ENCODE measurements at regions not wholly inside any gene's neighbourhood (a gene's known extent, or its start where the extent isn't known, plus 50 kb on each side); places are given as distances from the start of the nearest gene placed in this dataset.
"Not testable (repeated sequence)": the region's sequence is repeated elsewhere in the genome, so short reads cannot be mapped to it uniquely, and the experiment has no call there.

DNA sequence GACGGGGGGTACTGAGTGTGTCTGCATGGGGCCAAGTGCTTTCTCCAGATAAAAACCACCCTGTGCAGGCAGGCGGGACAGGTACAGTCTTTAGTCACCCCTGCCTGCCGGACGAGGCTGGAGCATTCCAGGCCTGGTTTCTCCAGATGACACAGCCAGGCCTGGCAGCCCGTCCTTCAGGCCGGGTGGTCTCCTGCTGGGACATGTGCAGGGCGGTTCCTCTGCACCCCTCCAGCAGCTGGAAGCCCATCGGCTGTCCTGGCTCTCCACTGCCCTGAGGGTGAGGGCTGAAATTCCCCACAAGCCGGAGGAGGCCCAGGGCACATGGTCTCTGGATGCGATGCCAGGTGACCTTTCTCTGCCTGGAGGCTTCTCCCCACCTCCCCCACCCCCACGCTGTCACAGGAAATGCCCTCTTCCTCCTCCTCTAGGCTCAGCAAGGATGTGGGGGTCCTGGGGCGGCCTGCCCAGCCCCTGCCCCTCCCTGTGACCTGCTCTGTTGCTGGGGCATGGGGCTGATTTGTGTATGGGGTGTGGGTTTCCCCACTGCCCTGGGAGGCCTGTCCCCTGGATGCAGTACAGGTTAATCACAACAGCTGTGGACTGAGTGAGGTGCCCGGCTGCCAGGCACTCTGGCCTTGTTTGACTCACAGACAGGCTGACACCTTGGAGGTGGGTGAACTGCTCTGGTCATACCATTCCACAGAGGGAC lies 110.7 kb upstream of the LRPAP1 start:
- no peak overlapping the region for H3K27ac Mint-ChIP-seq
- no peaks in the 10 kb centered on the region for H3K4me1 Mint-ChIP-seq
- DNase-seq: no peak
- H3K9me3 Mint-ChIP-seq: no peaks in the 10 kb centered on the region
- H3K36me3 Mint-ChIP-seq: no peaks in the 10 kb centered on the region
- no peaks in the 10 kb centered on the region for H3K27me3 Mint-ChIP-seq
- no peak overlapping the region for H3K4me3 Mint-ChIP-seq

DNA sequence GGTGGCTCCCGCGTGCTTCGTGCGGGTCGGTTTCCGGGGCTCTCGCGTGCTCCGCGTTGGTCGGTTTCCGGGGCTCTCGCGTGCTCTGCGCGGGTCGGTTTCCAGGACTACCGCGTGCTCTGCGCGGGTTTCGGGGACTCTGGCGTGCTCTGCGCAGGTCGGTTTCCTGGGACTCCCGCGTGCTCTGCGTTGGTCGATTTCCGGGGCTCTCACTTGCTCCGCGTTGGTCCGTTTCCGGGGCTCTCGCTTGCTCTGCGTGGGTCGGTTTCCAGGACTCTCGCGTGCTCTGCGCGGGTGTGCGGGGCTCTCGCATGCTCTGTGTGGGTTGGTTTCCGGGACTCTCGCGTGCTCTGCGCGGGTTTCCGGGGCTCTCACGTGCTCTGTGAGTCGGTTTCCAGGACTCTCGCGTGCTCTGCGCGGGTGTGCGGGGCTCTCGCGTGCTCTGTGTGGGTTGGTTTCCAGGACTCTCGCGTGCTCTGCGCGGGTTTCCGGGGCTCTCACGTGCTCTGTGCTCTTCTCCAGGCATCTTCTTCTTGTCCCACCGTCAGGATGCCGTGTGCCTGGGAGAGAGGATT lies 109.9 kb upstream of the LRPAP1 start:
- no peak overlapping the region for H3K4me3 Mint-ChIP-seq
- no peaks in the 10 kb centered on the region for H3K36me3 Mint-ChIP-seq
- no peak for DNase-seq
- H3K4me1 Mint-ChIP-seq: no peaks in the 10 kb centered on the region
- H3K9me3 Mint-ChIP-seq: no peaks in the 10 kb centered on the region
- H3K27ac Mint-ChIP-seq: no peak overlapping the region
- no peaks in the 10 kb centered on the region for H3K27me3 Mint-ChIP-seq

- H3K9me3 Mint-ChIP-seq: no peaks in the 10 kb centered on the region
- no peaks in the 10 kb centered on the region for H3K4me1 Mint-ChIP-seq
- no peak overlapping the region for H3K4me3 Mint-ChIP-seq
- no peak overlapping the region for H3K27ac Mint-ChIP-seq
- H3K27me3 Mint-ChIP-seq: peaks cover 2% of the 10 kb centered on the region
- no peaks in the 10 kb centered on the region for H3K36me3 Mint-ChIP-seq
- no peak for DNase-seq
These were observed 109.3 kb upstream of the LRPAP1 start for GRCh38 chr4:3641501-3641900.

- H3K9me3 Mint-ChIP-seq: no peaks in the 10 kb centered on the region
- no peak for DNase-seq
- H3K27me3 Mint-ChIP-seq: peaks cover 3% of the 10 kb centered on the region
- no peak overlapping the region for H3K27ac Mint-ChIP-seq
- H3K4me1 Mint-ChIP-seq: no peaks in the 10 kb centered on the region
- H3K36me3 Mint-ChIP-seq: no peaks in the 10 kb centered on the region
- H3K4me3 Mint-ChIP-seq: no peak overlapping the region
These were observed 108.4 kb upstream of the LRPAP1 start for GRCh38 chr4:3640587-3640962.

DNA sequence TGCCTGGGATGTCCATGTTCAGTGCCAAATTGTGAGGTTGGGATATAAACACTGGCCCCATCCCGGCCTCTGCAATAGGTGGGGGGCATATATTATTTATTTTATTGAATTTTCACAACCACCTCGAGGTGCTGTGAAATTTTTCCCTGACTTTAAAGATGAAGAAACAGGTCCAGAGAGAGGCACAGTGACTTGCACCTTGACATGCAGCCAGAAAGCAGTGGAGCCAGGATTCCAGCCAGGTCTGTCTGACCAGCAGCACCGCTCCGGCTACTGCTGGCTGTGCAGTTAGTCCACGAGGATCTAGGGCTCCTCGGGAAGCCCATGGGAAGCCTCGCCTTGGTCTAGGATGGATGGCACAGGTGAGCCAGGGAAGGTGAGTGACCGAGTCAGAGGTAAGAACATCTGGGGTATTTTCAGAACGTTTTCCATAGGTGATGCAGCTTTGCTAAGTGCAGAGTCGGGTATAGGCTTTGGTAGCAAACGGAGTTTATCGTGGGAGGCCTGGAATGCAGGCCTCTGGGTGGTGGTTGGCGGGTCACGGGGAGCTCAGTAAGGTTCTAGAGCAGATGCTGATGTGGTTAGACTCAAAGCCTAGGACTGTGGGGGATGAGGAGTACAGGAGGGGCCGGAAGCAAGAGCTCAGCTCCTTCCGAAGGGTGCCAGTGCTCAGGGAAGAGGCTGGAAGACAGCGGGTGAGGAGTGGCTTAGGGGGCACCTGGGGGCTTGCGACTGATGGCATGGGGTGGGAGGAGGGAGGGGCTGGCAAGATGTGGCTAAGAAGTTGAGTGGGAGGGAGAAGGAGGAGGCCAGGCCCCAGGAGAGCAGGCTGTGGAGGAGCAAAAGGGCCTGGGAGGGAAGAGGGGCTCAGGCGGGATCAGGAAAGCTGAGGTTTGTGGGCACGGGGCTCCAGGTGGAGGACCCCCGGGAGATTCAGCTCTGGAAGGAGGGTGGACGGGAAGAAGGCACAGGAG lies 107.7 kb upstream of the LRPAP1 start:
- H3K27ac Mint-ChIP-seq: no peak overlapping the region

GRCh38 chr4:3638080-3638795 lies 106.0 kb upstream of the LRPAP1 start:
- no peaks in the 10 kb centered on the region for H3K4me1 Mint-ChIP-seq
- H3K27me3 Mint-ChIP-seq: peaks cover 3% of the 10 kb centered on the region
- no peaks in the 10 kb centered on the region for H3K36me3 Mint-ChIP-seq
- H3K9me3 Mint-ChIP-seq: no peaks in the 10 kb centered on the region
- no peak for DNase-seq
- no peak overlapping the region for H3K4me3 Mint-ChIP-seq
- no peak overlapping the region for H3K27ac Mint-ChIP-seq

More for the DNA sequence above, 107.7 kb upstream of the LRPAP1 start:
- Mint-ChIP-seq H3K4me3 (no peak overlapping the region), H3K4me1 (no peaks in the 10 kb centered on the region), H3K9me3 (no peaks in the 10 kb centered on the region), H3K36me3 (no peaks in the 10 kb centered on the region), H3K27me3 (peaks cover 3% of the 10 kb centered on the region)
- no peak for DNase-seq

DNA sequence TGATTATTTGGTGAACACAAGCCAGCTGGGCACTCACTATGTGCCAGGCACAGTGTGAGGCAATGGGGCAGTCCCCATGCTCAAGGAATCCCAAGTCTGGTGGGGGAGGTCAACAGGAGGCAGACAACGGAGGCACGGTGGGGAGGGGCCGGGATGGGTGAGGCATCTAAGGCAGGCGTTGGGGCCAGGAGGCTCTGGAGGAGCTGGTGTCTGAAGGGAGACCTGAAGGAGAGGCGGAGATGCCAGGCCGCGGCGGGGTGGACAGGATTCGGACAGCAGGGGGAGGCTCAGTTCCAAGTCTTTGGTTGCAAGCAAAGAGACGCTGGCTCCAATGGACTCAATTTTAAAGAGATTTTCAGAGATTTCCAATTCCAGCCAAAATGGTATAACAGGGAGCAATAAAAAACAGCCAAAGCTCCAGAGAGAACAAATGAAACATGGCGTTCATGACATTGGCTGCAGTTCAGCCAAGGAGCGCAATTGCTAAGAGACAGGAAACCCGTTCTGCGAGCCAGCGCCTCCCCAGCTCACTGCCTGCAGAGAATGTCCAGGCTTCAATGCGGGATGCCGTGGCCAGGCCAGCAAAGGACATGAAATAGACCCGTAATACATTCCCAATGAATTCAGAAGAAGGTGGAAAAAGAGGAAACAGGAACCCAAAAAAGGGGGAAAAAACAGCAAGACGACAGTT lies 105.2 kb upstream of the LRPAP1 start:
- Mint-ChIP-seq H3K27ac (no peak overlapping the region), H3K4me3 (no peak overlapping the region), H3K9me3 (no peaks in the 10 kb centered on the region), H3K36me3 (no peaks in the 10 kb centered on the region), H3K27me3 (peaks cover 3% of the 10 kb centered on the region), H3K4me1 (no peaks in the 10 kb centered on the region)
- DNase-seq: no peak

- Mint-ChIP-seq H3K4me3 (no peak overlapping the region), H3K27me3 (peaks cover 3% of the 10 kb centered on the region), H3K9me3 (no peaks in the 10 kb centered on the region), H3K27ac (no peak overlapping the region), H3K4me1 (no peaks in the 10 kb centered on the region), H3K36me3 (no peaks in the 10 kb centered on the region)
- DNase-seq: no peak
These were observed 104.6 kb upstream of the LRPAP1 start for GRCh38 chr4:3636646-3637320.

DNA sequence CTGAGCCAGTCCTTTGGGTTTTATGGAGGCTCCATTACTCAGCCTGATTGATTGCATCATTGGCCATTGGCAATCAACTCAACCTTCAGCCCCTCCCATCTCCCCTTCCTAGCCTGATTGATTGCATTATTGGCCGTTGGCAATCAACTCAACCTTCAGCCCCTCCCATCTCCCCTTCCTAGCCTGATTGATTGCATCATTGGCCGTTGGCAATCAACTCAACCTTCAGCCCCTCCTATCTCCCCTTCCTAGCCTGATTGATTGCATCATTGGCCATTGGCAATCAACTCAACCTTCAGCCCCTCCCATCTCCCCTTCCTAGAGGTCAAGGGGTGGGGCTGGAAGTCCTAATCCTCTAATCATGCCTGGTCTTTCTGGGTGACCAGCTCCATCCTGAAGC lies 103.8 kb upstream of the LRPAP1 start:
- not testable (repeated sequence) for H3K9me3 Mint-ChIP-seq, H3K36me3 Mint-ChIP-seq, H3K27ac Mint-ChIP-seq, H3K4me1 Mint-ChIP-seq, H3K4me3 Mint-ChIP-seq, H3K27me3 Mint-ChIP-seq, DNase-seq

GRCh38 chr4:3634894-3635820 lies 102.9 kb upstream of the LRPAP1 start:
- no peak for DNase-seq
- Mint-ChIP-seq H3K36me3 (no peaks in the 10 kb centered on the region), H3K9me3 (no peaks in the 10 kb centered on the region), H3K4me3 (no peak overlapping the region), H3K27ac (no peak overlapping the region), H3K4me1 (no peaks in the 10 kb centered on the region), H3K27me3 (peaks cover 5% of the 10 kb centered on the region)

DNA sequence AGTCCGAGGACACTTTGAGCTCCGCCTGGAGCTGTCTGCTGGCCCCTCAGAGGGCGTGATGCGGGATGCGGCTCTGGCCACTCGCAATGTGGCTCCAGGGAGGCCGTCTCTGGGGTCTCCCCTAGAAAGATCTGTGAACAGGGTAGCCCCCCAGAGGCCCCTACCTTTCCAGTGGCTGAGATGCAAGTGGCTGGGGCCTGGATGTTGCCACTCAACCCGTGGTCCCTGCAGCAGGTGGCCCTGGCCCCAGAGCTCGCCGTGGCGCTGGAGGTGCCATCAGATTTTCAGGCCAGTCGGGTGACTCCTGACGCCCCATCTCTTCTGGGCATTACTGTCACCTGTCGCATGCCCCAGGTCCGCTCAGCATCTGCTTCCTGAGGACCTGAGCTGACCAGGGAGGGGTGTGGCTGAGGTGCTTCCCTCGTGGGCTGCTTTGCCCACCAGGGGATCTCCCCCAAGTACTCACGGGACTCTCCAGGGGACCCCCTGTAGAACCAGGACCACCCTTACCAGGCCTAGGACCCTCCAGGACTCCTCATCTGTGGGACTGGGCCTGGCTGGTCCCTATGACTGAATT lies 102.1 kb upstream of the LRPAP1 start:
- Mint-ChIP-seq H3K27ac (no peak overlapping the region), H3K4me3 (no peak overlapping the region), H3K27me3 (peaks cover 7% of the 10 kb centered on the region), H3K9me3 (no peaks in the 10 kb centered on the region), H3K36me3 (no peaks in the 10 kb centered on the region), H3K4me1 (no peaks in the 10 kb centered on the region)
- no peak for DNase-seq

- not testable (repeated sequence) for H3K4me1 Mint-ChIP-seq, H3K9me3 Mint-ChIP-seq, H3K27ac Mint-ChIP-seq, H3K36me3 Mint-ChIP-seq, H3K4me3 Mint-ChIP-seq, DNase-seq
- peaks cover 13% of the 10 kb centered on the region for H3K27me3 Mint-ChIP-seq
These were observed 101.1 kb upstream of the LRPAP1 start for GRCh38 chr4:3633277-3633676.

DNA sequence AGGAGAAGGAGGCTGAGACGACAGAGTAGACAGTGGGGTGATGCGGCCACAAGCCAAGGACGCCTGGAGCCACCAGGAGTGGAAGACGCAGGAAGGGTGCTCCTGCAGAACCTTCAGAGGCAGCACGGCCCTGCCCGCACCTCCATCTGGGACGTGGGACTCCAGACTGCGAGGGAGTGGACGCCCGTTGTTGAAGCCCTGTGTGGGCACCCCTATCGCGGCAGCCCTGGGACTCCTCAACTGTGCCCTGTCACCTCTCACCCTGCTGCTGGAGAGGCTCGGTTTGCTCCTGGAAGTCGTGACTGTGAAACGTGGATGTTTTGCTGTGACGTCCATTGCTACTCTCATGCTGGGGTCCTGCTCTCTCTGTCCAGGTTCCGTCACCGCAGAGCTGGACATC lies 100.6 kb upstream of the LRPAP1 start:
- H3K4me3 Mint-ChIP-seq, DNase-seq, H3K36me3 Mint-ChIP-seq, H3K4me1 Mint-ChIP-seq, H3K27ac Mint-ChIP-seq, H3K9me3 Mint-ChIP-seq: not testable (repeated sequence)
- peaks cover 13% of the 10 kb centered on the region for H3K27me3 Mint-ChIP-seq
